B cell (primary cell): ENCODE measurements at regions not wholly inside any gene's neighbourhood (a gene's known extent, or its start where the extent isn't known, plus 50 kb on each side); places are given as distances from the start of the nearest gene placed in this dataset.

Source experiments
- EZH2 ChIP-seq: IDR thresholded peaks from 2 replicates; pipeline ENCODE4 v1.6.1; 2012; ENCODE audit warnings: borderline replicate concordance, low read depth, mild to moderate bottlenecking, moderate library complexity, low read length; ENCODE audit not compliant: insufficient read depth, poor library complexity, severe bottlenecking
- TF ChIP-seq, protein P1 (sequence below): fragments of 200-600 bp; IDR thresholded peaks from one replicate; pipeline ENCODE4 v1.8.0; 2022; ENCODE audit warnings: antibody characterized with exemption, mild to moderate bottlenecking

DNA sequence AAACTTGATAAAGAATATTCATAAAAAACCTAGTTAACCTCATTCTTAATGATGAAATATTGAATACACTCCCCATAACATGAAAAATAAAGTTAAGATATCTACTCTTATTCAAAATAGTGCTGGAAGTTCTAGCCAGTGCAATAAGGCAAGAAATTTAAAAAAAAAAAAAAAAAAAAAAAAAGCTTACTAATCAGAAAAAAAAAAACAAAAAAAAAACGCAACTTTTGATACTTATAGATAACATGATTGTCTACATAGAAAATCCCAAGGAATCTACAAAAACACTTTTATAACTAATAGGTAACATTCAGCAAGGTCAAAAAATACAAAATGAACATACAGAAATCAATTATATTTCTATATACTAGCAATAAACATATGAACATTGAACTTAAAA is 515.6 kb downstream of the UQCRFS1 start:
- TF ChIP-seq, protein P1, sequence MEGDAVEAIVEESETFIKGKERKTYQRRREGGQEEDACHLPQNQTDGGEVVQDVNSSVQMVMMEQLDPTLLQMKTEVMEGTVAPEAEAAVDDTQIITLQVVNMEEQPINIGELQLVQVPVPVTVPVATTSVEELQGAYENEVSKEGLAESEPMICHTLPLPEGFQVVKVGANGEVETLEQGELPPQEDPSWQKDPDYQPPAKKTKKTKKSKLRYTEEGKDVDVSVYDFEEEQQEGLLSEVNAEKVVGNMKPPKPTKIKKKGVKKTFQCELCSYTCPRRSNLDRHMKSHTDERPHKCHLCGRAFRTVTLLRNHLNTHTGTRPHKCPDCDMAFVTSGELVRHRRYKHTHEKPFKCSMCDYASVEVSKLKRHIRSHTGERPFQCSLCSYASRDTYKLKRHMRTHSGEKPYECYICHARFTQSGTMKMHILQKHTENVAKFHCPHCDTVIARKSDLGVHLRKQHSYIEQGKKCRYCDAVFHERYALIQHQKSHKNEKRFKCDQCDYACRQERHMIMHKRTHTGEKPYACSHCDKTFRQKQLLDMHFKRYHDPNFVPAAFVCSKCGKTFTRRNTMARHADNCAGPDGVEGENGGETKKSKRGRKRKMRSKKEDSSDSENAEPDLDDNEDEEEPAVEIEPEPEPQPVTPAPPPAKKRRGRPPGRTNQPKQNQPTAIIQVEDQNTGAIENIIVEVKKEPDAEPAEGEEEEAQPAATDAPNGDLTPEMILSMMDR: no peak
- TF ChIP-seq EZH2: no peak
